ENCODE measurements at regions not wholly inside any gene's neighbourhood (a gene's known extent, or its start where the extent isn't known, plus 50 kb on each side); places are given as distances from the start of the nearest gene placed in this dataset.

- ATAC-seq, result no peak
- Histone ChIP-seq H3K36me3 (no peaks in the 10 kb centered on the region), H3K27ac (no peak overlapping the region), H3K27me3 (no peaks in the 10 kb centered on the region), H3K4me3 (no peak overlapping the region), H3K9me3 (peaks cover 0 to 4% (median 0%) of the 10 kb centered on the region in 12 donors), H3K4me1 (no peaks in the 10 kb centered on the region)
- TF ChIP-seq CTCF (IDR thresholded peaks at IDR 0.05) (no peak), POLR2A (IDR thresholded peaks at IDR 0.05) (no peak)
- DNase-seq, result no peak
- intact Hi-C loops (cut with DNase I), result no loop called here
- WGBS, 4 donors, result 66 to 79% (median 71%) methylated on average over 1 of the region's 1 CpG
Measured at GRCh38 chr12:40635141-40635731, 57.0 kb upstream of the CNTN1 start.
